Thyroid gland (tissue), 4 donors: ENCODE measurements at regions not wholly inside any gene's neighbourhood (a gene's known extent, or its start where the extent isn't known, plus 50 kb on each side); places are given as distances from the start of the nearest gene placed in this dataset.

ENCODE experiments used
- CTCF ChIP-seq, 6 experiments: fragments of 200-600 bp in 3 of 6; fragments of 450-650 bp in 3 of 6; sonication (generic) in 3 of 6; IDR thresholded peaks; one replicate each; pipeline ENCODE4 v1.5.1; 2016 to 2019; ENCODE audit warnings: antibody characterized with exemption in 6 of 6, mild to moderate bottlenecking in 2 of 6, inconsistent platforms in 1 of 6, moderate library complexity in 1 of 6
- POLR2A ChIP-seq, 2 donors: fragments of 450-650 bp; IDR thresholded peaks; one replicate each; pipeline ENCODE4 v1.6.1; 2017; ENCODE audit warnings: antibody characterized with exemption in 2 of 2, mild to moderate bottlenecking in 2 of 2, moderate library complexity in 1 of 2

DNA sequence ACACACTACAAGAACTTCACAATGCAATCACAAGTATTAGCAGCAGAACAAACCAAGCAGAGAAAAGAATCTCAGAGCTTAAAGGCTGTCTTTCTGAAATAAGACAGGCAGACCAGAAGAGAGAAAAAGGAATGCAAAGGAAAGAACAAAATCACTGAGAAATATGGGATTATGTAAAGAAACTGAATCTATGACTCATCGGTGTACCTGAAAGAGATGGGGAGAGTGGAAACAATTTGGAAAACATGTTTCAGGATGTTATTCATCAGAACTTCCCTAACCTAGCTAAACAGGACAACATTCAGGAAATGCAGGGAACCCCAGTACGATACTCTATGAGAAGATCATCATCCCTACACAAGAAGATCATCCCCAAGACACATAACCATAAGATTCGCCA is 499.0 kb upstream of the CHAC2 start:
- TF ChIP-seq POLR2A (IDR thresholded peaks at IDR 0.05) (no peak), CTCF (IDR thresholded peaks at IDR 0.05) (no peak)
